NCI-H446 (cell line): ENCODE measurements at regions not wholly inside any gene's neighbourhood (a gene's known extent, or its start where the extent isn't known, plus 50 kb on each side); places are given as distances from the start of the nearest gene placed in this dataset.

Experiments used
- DNase-seq, 2 experiments: peaks; one replicate each; lab custom pipeline; 2025; lab: John Stamatoyannopoulos, UW

DNA sequence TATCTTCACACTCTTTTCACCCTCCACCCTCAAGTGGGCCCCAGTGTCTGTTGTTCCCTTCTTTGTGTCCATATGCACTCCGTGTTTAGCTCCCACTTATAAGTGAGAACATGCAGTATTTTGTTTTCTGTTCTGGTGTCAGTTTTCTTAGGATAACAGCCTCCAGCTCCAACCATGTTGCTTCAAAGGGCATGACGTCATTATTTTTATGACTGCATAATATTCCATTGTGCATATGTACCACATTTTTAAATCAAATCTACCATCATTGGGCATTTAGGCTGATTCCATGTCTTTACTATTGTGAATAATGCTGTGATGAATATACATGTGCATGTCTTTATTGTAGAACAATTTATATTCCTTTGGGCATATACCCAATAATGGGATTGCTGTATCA lies 140.3 kb downstream of the LYPLAL1 start:
- no peak for DNase-seq

DNA sequence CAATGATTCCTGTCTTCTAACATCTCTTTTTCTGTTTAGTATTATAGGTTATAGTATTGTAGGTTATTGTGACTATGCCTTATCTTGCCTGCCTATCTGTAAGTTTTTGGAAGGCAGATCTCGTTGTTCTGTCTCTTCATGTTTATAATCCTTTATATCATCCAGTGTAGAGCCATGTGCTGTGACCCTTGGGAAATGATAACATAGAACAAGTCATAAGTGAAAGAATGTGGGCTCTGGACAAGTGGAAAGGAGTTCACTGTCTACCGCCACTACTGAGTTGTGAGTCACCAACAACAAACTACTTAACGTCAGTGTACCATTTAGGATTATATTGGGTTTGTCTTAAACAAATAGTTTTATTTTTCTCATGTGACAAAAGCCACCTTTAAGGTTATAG lies 139.3 kb downstream of the LYPLAL1 start:
- DNase-seq: no peak

- DNase-seq: no peak
Measured at GRCh38 chr1:219310181-219310728, 136.6 kb downstream of the LYPLAL1 start.

DNA sequence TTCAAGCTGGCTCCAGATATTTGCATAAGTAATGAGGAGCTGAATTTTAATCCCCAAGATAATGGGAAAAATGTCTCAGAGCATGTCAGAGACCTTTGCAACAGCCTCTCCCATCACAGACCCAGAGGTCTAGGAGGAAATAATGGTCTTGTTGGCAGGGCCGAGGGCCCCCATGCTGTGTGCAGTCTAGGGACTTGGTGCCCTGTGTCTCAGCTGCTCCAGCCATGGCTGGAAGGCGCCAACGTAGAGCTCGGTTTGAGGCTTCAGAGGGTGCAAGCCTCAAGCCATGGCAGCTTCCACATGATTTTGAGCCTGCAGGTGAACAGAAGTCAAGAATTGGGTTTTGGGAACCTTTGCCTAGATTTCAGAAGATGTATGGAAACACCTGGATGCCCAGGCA lies 134.7 kb downstream of the LYPLAL1 start:
- no peak for DNase-seq

GRCh38 chr1:219304227-219305226 lies 130.8 kb downstream of the LYPLAL1 start:
- no peak for DNase-seq

DNA sequence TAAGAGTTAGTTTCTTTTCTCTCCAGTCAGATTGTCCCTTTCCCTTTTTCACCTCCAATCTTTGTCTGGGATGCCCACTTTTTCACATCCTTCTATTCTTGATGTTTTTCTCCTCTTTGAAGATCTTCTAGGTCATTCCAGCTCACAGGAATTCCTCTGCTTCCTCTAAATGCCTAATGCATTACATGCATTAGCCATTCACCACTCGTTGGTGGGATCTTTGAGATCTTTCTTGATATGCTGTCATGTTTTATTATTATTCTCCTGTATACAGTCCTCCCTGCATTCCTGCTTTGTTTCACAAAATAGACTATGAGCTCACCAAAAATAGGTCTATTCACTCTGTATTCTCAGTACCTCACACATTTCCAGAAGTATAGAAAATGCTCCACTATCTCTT lies 129.0 kb downstream of the LYPLAL1 start:
- DNase-seq: no peak

DNA sequence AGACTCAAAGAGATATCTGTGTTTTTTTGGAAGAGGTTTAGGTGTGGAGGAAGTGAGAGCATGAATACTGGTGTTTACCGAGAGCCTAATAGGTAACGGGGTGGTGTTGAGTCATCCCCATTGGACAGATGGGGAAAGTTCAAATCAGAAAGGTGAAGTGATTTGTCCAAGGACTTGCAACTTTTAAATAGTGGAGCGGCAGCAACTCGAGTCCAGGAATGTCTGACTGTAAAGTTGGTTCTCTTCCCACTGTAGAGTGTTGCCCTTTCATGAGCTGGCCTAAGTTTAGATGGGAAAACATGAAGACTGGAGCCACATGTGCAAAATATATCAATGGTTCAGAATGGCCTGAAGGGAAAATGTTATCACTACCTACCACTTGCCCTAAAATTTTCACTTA lies 125.7 kb downstream of the LYPLAL1 start:
- no peak for DNase-seq

DNA sequence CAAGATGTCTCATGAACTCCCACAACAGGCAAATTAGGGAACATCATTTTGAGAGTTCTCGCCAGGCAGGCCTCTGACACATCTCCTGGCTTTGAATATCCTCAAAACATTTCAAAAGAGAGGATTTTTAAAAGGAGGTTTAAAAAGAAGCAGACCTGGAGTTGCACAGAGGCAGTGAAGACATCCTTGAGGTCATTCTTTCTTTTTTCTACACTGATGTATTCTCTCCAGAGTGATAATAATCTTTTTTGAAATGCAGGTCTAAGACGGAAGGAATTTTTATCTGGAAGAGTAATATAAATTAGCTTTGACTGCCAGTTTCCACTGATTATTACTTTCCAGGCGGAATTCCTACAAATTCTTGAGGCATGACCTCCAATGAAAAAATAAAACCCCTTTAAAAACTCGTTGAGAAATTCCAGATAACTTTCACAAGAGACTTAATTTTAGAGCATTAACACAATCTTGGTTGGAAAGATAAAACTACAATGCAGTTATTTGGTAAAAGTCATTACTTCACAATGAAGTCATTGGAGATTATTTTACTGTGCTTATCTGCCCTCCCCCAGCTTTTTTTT lies 125.0 kb downstream of the LYPLAL1 start:
- no peak for DNase-seq

DNA sequence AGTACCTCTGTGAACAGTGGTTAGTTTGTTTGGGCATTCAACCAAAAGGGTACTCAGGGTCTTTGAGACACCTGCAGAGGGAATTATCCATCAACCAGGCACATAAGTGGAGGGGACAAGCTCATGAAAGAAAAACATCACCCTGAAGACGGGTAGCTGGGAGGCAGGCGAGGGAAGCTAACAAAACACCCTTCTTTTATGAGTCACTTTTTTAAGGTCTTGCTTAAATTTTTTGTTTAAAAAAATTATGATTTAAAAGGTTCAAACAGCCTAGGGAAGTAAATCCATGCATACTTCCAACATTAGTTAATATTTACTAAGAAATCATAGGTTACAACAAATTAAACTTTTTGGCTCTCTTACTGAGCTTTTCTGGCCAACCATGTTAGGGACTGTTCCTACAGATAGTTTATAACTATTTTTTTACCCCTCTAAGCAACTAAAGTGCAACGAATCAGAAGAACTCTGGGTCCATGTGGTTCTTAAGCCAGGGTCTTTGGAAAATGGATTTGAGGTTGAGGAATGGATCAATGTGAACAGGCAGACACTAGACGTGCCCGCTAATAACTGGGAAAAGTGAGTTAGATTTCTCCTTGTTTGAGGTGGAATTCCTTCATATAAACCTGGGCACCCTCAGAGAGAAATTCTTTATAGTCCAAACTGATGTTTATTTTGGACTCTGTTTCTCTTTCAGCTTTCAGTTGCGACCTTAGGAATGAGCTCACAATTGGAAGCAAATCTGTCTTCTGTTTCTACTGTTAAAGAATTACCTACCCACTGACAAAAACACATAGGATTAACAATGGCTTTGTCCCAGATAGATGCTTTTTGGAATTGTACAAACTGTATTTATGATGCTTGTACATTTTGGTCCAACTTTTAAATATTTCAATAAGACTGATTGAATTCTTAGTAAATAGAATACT lies 123.0 kb downstream of the LYPLAL1 start:
- no peak for DNase-seq

DNA sequence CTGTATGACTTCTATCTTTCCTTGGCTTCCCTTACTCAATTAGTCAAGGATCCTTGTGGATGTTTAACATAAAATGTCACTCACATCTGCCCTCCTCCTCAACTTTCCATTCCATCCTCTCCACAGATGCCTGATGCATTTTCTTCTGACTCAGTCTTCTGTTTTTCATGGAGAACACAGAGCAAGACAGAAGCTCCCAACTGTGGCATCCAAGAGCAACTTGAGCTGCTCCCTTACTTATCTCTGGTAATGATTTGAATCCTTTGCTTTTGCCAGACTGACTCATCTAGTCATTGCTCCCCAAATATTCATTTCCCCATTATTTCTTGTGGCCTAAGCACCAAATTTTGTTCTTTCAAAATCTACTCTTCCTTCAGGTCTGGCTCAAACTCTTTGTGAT lies 120.6 kb downstream of the LYPLAL1 start:
- no peak for DNase-seq

DNA sequence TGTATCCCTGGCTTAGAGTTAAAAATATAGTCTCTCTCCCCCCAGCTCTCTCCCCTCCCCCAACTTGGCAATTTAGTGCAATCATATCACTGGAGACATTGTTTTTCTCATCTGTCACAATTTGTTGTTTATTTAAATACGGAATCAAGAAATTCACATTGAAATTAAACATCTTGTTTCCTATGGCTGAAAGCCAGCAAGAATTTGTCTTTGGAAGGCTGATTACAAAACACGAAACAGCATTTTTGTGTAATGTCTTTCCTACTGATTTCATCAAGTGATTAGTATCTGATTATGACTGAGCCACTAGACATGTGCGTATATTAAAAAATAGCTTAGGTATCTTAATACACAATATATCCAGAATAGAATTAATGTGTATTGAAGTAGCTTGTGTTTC lies 119.7 kb downstream of the LYPLAL1 start:
- DNase-seq: no peak

DNA sequence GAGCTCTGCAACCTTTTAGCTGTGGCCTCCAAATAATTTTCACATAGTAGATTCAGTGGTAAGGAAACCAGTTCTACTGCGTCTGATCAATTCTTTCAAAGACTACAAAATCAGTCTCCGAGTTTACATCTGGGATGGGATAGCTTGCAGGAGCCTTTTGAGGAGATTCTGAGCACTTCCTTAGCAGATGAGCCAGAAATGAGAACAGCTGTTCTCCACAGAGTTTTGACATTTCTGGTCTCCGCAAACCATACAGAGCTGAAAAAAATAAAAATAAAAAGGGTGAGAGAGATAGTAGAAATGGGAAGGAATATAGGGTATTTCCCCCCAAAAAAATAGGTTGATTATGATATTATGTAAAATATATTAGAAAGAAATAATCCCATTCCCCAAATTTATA lies 119.3 kb downstream of the LYPLAL1 start:
- DNase-seq: no peak

DNA sequence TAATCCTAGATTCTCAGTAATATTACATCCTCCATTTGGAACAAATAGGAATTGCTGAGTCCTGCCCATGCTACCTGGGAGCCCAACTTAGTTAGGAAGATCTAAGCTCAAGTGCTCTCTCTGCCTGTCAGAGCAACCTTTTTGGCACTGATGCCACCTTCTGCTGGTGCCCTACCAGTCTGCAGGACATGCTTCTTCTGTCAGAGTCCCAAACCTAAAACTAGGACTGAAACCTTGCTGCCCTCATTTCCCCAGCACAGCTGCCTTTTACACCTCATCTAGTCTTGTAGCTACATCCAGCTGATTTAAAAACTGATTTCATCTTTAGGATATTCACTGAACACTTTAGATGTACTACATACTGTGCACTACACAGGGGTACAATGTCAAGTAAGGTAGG lies 118.7 kb downstream of the LYPLAL1 start:
- DNase-seq: no peak

GRCh38 chr1:219289171-219289570 lies 115.5 kb downstream of the LYPLAL1 start:
- no peak for DNase-seq

GRCh38 chr1:219283541-219283940 lies 109.9 kb downstream of the LYPLAL1 start:
- DNase-seq: no peak

- DNase-seq: no peak
Measured at GRCh38 chr1:219281831-219282230, 108.2 kb downstream of the LYPLAL1 start.

- no peak for DNase-seq
Measured at GRCh38 chr1:219279017-219279770, 105.5 kb downstream of the LYPLAL1 start.

GRCh38 chr1:219278288-219278687 lies 104.6 kb downstream of the LYPLAL1 start:
- DNase-seq: no peak

- DNase-seq: no peak
Measured at GRCh38 chr1:219277304-219278105, 103.8 kb downstream of the LYPLAL1 start.

- DNase-seq: no peak
Measured at GRCh38 chr1:219276049-219276738, 102.5 kb downstream of the LYPLAL1 start.
